ENCODE measurements at regions not wholly inside any gene's neighbourhood (a gene's known extent, or its start where the extent isn't known, plus 50 kb on each side); places are given as distances from the start of the nearest gene placed in this dataset.

DNA sequence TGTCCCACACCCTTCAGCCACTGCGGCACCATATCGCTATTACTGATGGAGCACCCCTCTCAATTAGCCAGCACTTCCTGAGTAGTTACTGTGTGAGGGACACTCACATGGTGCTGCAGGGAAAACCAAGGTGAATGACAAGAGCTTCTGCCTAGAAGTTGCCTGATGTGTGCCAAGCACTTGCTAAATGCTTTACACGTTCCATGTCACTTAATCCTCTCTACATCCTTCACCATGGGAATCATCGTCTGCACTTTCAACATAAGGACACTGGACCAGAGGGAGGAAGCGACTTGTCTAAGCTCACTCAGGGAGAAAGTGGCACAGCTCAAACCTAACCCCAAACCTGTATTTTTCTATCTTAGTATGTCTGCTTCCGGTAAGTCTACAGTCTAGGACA, 344.8 kb downstream of the SIPA1L2 start:
- no peak for TF ChIP-seq GATA3 (IDR thresholded peaks at IDR 0.05; ENCODE audit: low read depth, low read length)
- TF ChIP-seq GATA2 (IDR thresholded peaks at IDR 0.05; ENCODE audit: low read depth, low read length), result no peak

All from SH-SY5Y (cell line).